ENCODE measurements at regions not wholly inside any gene's neighbourhood (a gene's known extent, or its start where the extent isn't known, plus 50 kb on each side); places are given as distances from the start of the nearest gene placed in this dataset.

- Histone ChIP-seq H3K27ac (no peak overlapping the region), H3K36me3 (no peaks in the 10 kb centered on the region), H3K27me3 (no peaks in the 10 kb centered on the region), H3K4me1 (no peaks in the 10 kb centered on the region), H3K9me3 (no peaks in the 10 kb centered on the region), H3K4me3 (no peak overlapping the region)
- no peak for TF ChIP-seq POLR2A (IDR thresholded peaks at IDR 0.05)
- TF ChIP-seq, protein P1, sequence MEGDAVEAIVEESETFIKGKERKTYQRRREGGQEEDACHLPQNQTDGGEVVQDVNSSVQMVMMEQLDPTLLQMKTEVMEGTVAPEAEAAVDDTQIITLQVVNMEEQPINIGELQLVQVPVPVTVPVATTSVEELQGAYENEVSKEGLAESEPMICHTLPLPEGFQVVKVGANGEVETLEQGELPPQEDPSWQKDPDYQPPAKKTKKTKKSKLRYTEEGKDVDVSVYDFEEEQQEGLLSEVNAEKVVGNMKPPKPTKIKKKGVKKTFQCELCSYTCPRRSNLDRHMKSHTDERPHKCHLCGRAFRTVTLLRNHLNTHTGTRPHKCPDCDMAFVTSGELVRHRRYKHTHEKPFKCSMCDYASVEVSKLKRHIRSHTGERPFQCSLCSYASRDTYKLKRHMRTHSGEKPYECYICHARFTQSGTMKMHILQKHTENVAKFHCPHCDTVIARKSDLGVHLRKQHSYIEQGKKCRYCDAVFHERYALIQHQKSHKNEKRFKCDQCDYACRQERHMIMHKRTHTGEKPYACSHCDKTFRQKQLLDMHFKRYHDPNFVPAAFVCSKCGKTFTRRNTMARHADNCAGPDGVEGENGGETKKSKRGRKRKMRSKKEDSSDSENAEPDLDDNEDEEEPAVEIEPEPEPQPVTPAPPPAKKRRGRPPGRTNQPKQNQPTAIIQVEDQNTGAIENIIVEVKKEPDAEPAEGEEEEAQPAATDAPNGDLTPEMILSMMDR (IDR thresholded peaks at IDR 0.05): no peak
- no peak for ATAC-seq
- intact Hi-C loops (cut with DNase I): no loop called here
- WGBS (ENCODE audit: insufficient coverage, low coverage, low lambda C conversion rate, missing lambda C conversion rate): 41% methylated on average over 4 of the region's 4 CpGs
- DNase-seq: no peak
Observed at GRCh38 chr13:104565888-104566287, 1499.7 kb upstream of the SLC10A2 start.

DNA sequence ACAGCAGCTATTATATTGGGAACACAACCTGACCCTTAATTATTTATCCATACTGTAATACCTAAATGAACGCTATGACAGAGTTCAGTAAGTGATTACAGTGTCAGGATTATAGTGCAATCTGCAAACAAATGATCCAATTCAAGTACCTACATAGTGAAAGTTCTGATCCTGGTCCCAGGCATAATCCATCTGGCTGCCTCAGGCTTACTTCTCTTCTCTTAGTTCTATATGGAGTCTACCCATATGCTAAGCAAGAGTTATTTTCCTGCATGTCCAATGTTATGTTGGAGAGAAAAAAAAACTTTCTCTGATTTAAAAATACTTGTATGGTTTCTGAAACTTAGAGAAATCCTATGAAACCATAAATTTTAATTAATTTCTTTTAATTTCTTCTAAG, 1487.7 kb upstream of the SLC10A2 start:
- H3K27me3 ChIP-seq: no peaks in the 10 kb centered on the region
- H3K9me3 ChIP-seq: no peaks in the 10 kb centered on the region
- no peaks in the 10 kb centered on the region for H3K4me1 ChIP-seq
- DNase-seq (no peak), ATAC-seq (no peak)
- TF ChIP-seq POLR2A (IDR thresholded peaks at IDR 0.05): no peak
- TF ChIP-seq, protein P1 (IDR thresholded peaks at IDR 0.05): no peak
- H3K27ac ChIP-seq: no peak overlapping the region
- intact Hi-C loops (cut with DNase I): no loop called here
- 42% methylated on average over 1 of the region's 1 CpG for WGBS (ENCODE audit: insufficient coverage, low coverage, low lambda C conversion rate, missing lambda C conversion rate)
- no peaks in the 10 kb centered on the region for H3K36me3 ChIP-seq
- H3K4me3 ChIP-seq: no peak overlapping the region

GRCh38 chr13:104553186-104553585, 1487.0 kb upstream of the SLC10A2 start:
- H3K4me1 ChIP-seq: no peaks in the 10 kb centered on the region
- intact Hi-C loops (cut with DNase I): no loop called here
- DNase-seq (no peak), ATAC-seq (no peak)
- no peaks in the 10 kb centered on the region for H3K27me3 ChIP-seq
- no peaks in the 10 kb centered on the region for H3K36me3 ChIP-seq
- no peaks in the 10 kb centered on the region for H3K9me3 ChIP-seq
- no peak overlapping the region for H3K4me3 ChIP-seq
- TF ChIP-seq, protein P1 (IDR thresholded peaks at IDR 0.05): no peak
- no peak for TF ChIP-seq POLR2A (IDR thresholded peaks at IDR 0.05)
- WGBS (ENCODE audit: insufficient coverage, low coverage, low lambda C conversion rate, missing lambda C conversion rate): 47% methylated on average over 3 of the region's 3 CpGs
- no peak overlapping the region for H3K27ac ChIP-seq

DNA sequence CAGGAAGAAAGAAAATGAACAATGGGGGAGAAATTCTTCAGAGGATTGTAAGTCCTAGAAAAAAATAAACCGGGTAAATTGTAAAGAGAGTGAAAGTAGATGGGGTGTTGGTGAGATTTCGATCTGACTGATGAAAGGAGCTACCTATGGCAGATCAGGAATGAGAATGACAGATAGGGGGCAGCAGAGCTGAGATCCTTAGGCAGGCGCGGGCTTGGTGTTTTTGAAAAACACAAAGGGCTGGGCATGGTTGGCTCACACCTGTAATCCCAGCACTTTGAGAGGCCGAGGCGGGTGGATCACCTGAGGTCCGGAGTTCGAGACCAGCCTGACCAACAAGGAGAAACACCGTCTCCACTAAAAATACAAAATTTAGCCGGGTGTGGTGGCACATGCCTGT, 1468.6 kb upstream of the SLC10A2 start:
- Histone ChIP-seq H3K4me1 (no peaks in the 10 kb centered on the region), H3K9me3 (no peaks in the 10 kb centered on the region), H3K27me3 (no peaks in the 10 kb centered on the region), H3K36me3 (no peaks in the 10 kb centered on the region), H3K27ac (no peak overlapping the region), H3K4me3 (no peak overlapping the region)
- 70% methylated on average over 7 of the region's 10 CpGs for WGBS (ENCODE audit: insufficient coverage, low coverage, low lambda C conversion rate, missing lambda C conversion rate)
- no peak for TF ChIP-seq POLR2A (IDR thresholded peaks at IDR 0.05)
- TF ChIP-seq, protein P1 (IDR thresholded peaks at IDR 0.05): no peak
- no peak for ATAC-seq
- intact Hi-C loops (cut with DNase I): no loop called here
- DNase-seq: no peak

- no peaks in the 10 kb centered on the region for H3K36me3 ChIP-seq
- TF ChIP-seq POLR2A (IDR thresholded peaks at IDR 0.05): no peak
- TF ChIP-seq, protein P1 (IDR thresholded peaks at IDR 0.05): no peak
- DNase-seq: no peak
- H3K4me1 ChIP-seq: no peaks in the 10 kb centered on the region
- ATAC-seq: no peak
- H3K27me3 ChIP-seq: no peaks in the 10 kb centered on the region
- no peaks in the 10 kb centered on the region for H3K9me3 ChIP-seq
- intact Hi-C loops (cut with DNase I): no loop called here
- H3K4me3 ChIP-seq: no peak overlapping the region
- H3K27ac ChIP-seq: no peak overlapping the region
Observed at GRCh38 chr13:104532132-104532531, 1465.9 kb upstream of the SLC10A2 start.

Data from right lobe of liver (tissue), 6 donors.